ENCODE measurements at regions not wholly inside any gene's neighbourhood (a gene's known extent, or its start where the extent isn't known, plus 50 kb on each side); places are given as distances from the start of the nearest gene placed in this dataset.

GRCh38 chr6:48369100-48369499 is 258.1 kb upstream of the PTCHD4 start:
- WGBS, 3 donors, result 88 to 91% (median 91%) methylated on average over 2 of the region's 2 CpGs
- no peaks in the 10 kb centered on the region for H3K36me3 ChIP-seq
- H3K4me1 ChIP-seq (ENCODE audit: insufficient read depth), result no peaks in the 10 kb centered on the region
- H3K4me3 ChIP-seq, result no peak overlapping the region
- no peak overlapping the region for H3K27ac ChIP-seq
- no peaks in the 10 kb centered on the region for H3K27me3 ChIP-seq
- H3K9me3 ChIP-seq, result no peaks in the 10 kb centered on the region
- DNase-seq, result no peak
- intact Hi-C loops (cut with DNase I), result no loop called here
- no peak for TF ChIP-seq CTCF (IDR thresholded peaks at IDR 0.05)
- TF ChIP-seq EP300 (IDR thresholded peaks at IDR 0.05), result no peak
- no peak for TF ChIP-seq POLR2A (IDR thresholded peaks at IDR 0.05)

DNA sequence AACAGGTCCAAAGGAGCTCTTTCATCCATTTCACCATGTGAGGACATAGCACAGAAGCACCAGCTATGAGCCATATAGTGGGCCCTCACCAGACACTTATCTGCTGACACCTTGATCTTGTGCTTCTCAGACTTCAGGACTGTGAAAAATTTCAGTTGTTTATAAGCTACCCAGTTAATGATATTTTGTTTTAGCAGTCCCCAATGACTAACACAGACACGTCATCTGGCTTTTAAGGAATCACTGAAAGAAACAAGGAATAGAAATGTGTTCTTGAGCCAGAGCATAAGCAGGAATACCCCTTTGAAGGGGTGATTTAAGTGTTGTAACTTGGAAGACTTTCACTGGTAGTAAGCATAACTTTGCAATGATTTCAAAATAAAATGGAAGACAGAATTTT is 214.7 kb upstream of the PTCHD4 start:
- TF ChIP-seq CTCF (IDR thresholded peaks at IDR 0.05), result no peak
- H3K36me3 ChIP-seq, result no peaks in the 10 kb centered on the region
- WGBS, 3 donors, result 46 to 53% (median 47%) methylated on average over 1 of the region's 1 CpG
- no peak for DNase-seq
- H3K27me3 ChIP-seq, result no peaks in the 10 kb centered on the region
- intact Hi-C loops (cut with DNase I), result no loop called here
- no peak overlapping the region for H3K27ac ChIP-seq
- no peak overlapping the region for H3K4me3 ChIP-seq
- H3K4me1 ChIP-seq (ENCODE audit: insufficient read depth), result no peaks in the 10 kb centered on the region
- H3K9me3 ChIP-seq, result no peaks in the 10 kb centered on the region

DNA sequence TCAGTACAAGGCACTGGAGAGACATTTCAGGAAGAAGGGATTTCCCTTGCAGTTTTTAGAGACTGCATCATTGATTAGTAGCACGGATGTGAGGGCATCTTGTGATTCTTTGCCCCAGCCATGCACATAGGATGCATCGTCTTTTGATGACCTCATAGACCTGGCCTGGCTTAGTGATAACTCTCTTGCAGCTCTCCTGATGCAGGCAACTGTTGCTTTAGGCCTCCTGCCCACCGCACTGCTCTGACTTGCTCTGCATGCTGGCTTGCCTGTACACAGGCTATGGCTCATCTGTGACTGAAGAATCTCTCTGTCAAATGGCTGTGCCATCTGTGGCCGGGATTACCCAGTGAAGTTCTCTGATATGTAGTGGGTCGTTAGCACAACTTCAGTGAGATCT is 207.7 kb upstream of the PTCHD4 start:
- H3K27ac ChIP-seq, result no peak overlapping the region
- H3K4me3 ChIP-seq, result no peak overlapping the region
- no peaks in the 10 kb centered on the region for H3K4me1 ChIP-seq (ENCODE audit: insufficient read depth)
- TF ChIP-seq POLR2A (IDR thresholded peaks at IDR 0.05), result no peak
- TF ChIP-seq EP300 (IDR thresholded peaks at IDR 0.05), result no peak
- no peak for TF ChIP-seq CTCF (IDR thresholded peaks at IDR 0.05)
- no peak for DNase-seq
- no peaks in the 10 kb centered on the region for H3K9me3 ChIP-seq
- H3K27me3 ChIP-seq, result no peaks in the 10 kb centered on the region
- intact Hi-C loops (cut with DNase I), result no loop called here
- WGBS, 3 donors, result 85 to 89% (median 87%) methylated on average over 5 of the region's 5 CpGs
- no peaks in the 10 kb centered on the region for H3K36me3 ChIP-seq

DNA sequence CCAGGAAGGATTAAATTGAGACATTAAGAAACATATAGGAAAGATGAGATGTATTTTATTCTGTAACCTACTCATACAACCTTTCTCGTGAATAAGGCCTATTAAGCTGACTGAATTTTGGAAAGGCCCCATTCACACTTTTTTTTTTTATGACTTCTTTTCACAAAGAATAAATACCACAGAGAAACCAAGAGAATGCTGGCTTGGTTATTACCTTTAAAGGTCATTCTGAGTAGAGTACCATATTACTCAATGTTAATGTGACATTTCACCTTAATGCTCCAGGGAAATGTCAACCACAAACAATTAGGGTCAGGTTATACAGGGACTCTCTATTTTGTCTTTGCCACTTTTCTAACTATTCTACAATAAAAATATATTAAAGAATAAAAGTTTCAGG is 204.9 kb upstream of the PTCHD4 start:
- intact Hi-C loops (cut with DNase I), result no loop called here

More for the DNA sequence above, 204.9 kb upstream of the PTCHD4 start:
- no peak for DNase-seq
- Histone ChIP-seq H3K27ac (no peak overlapping the region), H3K4me3 (no peak overlapping the region), H3K27me3 (no peaks in the 10 kb centered on the region), H3K4me1 (ENCODE audit: insufficient read depth) (no peaks in the 10 kb centered on the region), H3K36me3 (no peaks in the 10 kb centered on the region), H3K9me3 (no peaks in the 10 kb centered on the region)
- TF ChIP-seq EP300 (IDR thresholded peaks at IDR 0.05) (no peak), CTCF (IDR thresholded peaks at IDR 0.05) (no peak), POLR2A (IDR thresholded peaks at IDR 0.05) (no peak)
- 81 to 88% (median 82%) methylated on average over 1 of the region's 1 CpG for WGBS, 3 donors
